ENCODE measurements at regions not wholly inside any gene's neighbourhood (a gene's known extent, or its start where the extent isn't known, plus 50 kb on each side); places are given as distances from the start of the nearest gene placed in this dataset.

DNA sequence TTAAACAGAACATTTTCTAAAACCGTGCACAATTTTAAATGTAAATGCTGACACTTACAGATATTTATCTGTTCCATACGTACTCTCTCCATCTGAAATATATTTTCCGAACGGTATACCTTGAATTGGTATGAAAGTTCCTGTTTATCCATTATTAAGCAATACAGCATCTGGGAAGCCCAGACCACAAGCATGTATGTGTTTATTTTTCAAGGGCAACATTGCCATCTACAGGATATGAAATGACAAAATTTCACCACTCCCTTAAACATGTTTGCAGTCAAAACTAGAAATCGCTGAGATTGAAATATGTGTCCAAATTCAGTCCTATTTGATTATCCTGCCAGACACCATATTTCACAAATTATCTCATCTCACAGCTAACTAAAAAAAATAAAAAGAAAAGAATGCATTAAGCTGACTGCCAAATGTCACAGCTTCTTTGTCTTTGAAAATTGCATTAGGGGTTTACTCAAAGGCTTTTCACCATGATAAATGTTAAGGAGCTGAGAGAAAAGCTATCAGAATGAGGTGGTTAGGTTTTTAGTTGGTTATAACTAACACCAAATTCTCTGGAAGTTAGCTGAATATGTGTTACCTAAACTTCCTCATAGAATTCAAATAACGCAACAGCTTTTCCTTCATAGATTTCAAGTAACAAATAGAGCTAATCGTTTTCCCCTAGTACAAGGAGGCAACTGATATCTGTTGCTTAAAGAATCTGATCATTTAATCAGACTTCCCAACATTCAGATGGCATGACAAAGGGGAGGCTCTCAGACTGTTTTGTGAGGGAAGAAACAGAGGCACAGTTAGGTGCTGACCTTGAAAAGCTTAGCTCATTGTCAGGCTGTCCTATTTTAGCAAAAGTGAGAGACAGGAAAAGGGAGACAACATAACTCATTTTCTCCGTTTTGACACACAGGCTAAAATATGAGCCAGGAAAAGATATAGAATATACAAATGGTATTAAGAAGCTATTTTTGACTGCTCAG, 533.1 kb downstream of the TBL1XR1 start (continued):
- TF ChIP-seq, protein P1, sequence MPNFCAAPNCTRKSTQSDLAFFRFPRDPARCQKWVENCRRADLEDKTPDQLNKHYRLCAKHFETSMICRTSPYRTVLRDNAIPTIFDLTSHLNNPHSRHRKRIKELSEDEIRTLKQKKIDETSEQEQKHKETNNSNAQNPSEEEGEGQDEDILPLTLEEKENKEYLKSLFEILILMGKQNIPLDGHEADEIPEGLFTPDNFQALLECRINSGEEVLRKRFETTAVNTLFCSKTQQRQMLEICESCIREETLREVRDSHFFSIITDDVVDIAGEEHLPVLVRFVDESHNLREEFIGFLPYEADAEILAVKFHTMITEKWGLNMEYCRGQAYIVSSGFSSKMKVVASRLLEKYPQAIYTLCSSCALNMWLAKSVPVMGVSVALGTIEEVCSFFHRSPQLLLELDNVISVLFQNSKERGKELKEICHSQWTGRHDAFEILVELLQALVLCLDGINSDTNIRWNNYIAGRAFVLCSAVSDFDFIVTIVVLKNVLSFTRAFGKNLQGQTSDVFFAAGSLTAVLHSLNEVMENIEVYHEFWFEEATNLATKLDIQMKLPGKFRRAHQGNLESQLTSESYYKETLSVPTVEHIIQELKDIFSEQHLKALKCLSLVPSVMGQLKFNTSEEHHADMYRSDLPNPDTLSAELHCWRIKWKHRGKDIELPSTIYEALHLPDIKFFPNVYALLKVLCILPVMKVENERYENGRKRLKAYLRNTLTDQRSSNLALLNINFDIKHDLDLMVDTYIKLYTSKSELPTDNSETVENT (CRISPR knock-in tag; IDR thresholded peaks at IDR 0.05): no peak
- TF ChIP-seq FOXP1 (CRISPR knock-in tag; IDR thresholded peaks at IDR 0.05): no peak
- TF ChIP-seq TEAD2 (tag; IDR thresholded peaks at IDR 0.05): no peak
- no peak for TF ChIP-seq HMG20A (CRISPR knock-in tag; conservative IDR thresholded peaks at IDR 0.05)
- TF ChIP-seq RFX1 (IDR thresholded peaks at IDR 0.05): no peak
- peak in 1 of 2 experiments; percentile 36; a peak in 1 of 4 replicates for TF ChIP-seq ARNT (IDR thresholded peaks at IDR 0.05)
- no peak for TF ChIP-seq NFATC3 (IDR thresholded peaks at IDR 0.05)
- TF ChIP-seq, protein P2, sequence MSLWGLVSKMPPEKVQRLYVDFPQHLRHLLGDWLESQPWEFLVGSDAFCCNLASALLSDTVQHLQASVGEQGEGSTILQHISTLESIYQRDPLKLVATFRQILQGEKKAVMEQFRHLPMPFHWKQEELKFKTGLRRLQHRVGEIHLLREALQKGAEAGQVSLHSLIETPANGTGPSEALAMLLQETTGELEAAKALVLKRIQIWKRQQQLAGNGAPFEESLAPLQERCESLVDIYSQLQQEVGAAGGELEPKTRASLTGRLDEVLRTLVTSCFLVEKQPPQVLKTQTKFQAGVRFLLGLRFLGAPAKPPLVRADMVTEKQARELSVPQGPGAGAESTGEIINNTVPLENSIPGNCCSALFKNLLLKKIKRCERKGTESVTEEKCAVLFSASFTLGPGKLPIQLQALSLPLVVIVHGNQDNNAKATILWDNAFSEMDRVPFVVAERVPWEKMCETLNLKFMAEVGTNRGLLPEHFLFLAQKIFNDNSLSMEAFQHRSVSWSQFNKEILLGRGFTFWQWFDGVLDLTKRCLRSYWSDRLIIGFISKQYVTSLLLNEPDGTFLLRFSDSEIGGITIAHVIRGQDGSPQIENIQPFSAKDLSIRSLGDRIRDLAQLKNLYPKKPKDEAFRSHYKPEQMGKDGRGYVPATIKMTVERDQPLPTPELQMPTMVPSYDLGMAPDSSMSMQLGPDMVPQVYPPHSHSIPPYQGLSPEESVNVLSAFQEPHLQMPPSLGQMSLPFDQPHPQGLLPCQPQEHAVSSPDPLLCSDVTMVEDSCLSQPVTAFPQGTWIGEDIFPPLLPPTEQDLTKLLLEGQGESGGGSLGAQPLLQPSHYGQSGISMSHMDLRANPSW (CRISPR knock-in tag; IDR thresholded peaks at IDR 0.05): no peak
- TF ChIP-seq PRMT5 (CRISPR knock-in tag; IDR thresholded peaks at IDR 0.05): no peak
- TF ChIP-seq, protein P3, sequence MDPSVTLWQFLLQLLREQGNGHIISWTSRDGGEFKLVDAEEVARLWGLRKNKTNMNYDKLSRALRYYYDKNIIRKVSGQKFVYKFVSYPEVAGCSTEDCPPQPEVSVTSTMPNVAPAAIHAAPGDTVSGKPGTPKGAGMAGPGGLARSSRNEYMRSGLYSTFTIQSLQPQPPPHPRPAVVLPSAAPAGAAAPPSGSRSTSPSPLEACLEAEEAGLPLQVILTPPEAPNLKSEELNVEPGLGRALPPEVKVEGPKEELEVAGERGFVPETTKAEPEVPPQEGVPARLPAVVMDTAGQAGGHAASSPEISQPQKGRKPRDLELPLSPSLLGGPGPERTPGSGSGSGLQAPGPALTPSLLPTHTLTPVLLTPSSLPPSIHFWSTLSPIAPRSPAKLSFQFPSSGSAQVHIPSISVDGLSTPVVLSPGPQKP (CRISPR knock-in tag; IDR thresholded peaks at IDR 0.05): no peak
- TF ChIP-seq, protein P4, sequence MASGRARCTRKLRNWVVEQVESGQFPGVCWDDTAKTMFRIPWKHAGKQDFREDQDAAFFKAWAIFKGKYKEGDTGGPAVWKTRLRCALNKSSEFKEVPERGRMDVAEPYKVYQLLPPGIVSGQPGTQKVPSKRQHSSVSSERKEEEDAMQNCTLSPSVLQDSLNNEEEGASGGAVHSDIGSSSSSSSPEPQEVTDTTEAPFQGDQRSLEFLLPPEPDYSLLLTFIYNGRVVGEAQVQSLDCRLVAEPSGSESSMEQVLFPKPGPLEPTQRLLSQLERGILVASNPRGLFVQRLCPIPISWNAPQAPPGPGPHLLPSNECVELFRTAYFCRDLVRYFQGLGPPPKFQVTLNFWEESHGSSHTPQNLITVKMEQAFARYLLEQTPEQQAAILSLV (tag; IDR thresholded peaks at IDR 0.05): peak; percentile 47; the same call in 1 of the 2 replicates
- TF ChIP-seq, protein P5, sequence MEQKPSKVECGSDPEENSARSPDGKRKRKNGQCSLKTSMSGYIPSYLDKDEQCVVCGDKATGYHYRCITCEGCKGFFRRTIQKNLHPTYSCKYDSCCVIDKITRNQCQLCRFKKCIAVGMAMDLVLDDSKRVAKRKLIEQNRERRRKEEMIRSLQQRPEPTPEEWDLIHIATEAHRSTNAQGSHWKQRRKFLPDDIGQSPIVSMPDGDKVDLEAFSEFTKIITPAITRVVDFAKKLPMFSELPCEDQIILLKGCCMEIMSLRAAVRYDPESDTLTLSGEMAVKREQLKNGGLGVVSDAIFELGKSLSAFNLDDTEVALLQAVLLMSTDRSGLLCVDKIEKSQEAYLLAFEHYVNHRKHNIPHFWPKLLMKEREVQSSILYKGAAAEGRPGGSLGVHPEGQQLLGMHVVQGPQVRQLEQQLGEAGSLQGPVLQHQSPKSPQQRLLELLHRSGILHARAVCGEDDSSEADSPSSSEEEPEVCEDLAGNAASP (IDR thresholded peaks at IDR 0.05): no peak
- no peak for TF ChIP-seq ATF1 (CRISPR knock-in tag; IDR thresholded peaks at IDR 0.05)
- TF ChIP-seq ATF1 (tag; IDR thresholded peaks at IDR 0.05): no peak
- TF ChIP-seq, protein P6, sequence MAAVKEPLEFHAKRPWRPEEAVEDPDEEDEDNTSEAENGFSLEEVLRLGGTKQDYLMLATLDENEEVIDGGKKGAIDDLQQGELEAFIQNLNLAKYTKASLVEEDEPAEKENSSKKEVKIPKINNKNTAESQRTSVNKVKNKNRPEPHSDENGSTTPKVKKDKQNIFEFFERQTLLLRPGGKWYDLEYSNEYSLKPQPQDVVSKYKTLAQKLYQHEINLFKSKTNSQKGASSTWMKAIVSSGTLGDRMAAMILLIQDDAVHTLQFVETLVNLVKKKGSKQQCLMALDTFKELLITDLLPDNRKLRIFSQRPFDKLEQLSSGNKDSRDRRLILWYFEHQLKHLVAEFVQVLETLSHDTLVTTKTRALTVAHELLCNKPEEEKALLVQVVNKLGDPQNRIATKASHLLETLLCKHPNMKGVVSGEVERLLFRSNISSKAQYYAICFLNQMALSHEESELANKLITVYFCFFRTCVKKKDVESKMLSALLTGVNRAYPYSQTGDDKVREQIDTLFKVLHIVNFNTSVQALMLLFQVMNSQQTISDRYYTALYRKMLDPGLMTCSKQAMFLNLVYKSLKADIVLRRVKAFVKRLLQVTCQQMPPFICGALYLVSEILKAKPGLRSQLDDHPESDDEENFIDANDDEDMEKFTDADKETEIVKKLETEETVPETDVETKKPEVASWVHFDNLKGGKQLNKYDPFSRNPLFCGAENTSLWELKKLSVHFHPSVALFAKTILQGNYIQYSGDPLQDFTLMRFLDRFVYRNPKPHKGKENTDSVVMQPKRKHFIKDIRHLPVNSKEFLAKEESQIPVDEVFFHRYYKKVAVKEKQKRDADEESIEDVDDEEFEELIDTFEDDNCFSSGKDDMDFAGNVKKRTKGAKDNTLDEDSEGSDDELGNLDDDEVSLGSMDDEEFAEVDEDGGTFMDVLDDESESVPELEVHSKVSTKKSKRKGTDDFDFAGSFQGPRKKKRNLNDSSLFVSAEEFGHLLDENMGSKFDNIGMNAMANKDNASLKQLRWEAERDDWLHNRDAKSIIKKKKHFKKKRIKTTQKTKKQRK (IDR thresholded peaks at IDR 0.05; ENCODE audit: borderline replicate concordance, low read depth, low read length): no peak

All from K562 (cell line).